Parathyroid adenoma (tissue), 2 donors: ENCODE measurements at regions not wholly inside any gene's neighbourhood (a gene's known extent, or its start where the extent isn't known, plus 50 kb on each side); places are given as distances from the start of the nearest gene placed in this dataset.

Experiments used
- H2AFZ ChIP-seq: fragments of 300-600 bp; sonication (generic); one replicate; pipeline ENCODE4 v1.7.0; 2017; ENCODE audit warnings: antibody characterized with exemption, mild to moderate bottlenecking
- H3K27ac ChIP-seq: fragments of 300-600 bp; sonication (generic); one replicate; pipeline ENCODE4 v1.7.0; 2017
- H3K27me3 ChIP-seq: fragments of 300-600 bp; sonication (generic); one replicate; pipeline ENCODE4 v1.7.0; 2017; ENCODE audit warnings: low read length; ENCODE audit not compliant: control insufficient read depth, insufficient read depth
- H3K36me3 ChIP-seq: fragments of 300-600 bp; sonication (generic); one replicate; pipeline ENCODE4 v1.7.0; 2017; ENCODE audit warnings: low read length; ENCODE audit not compliant: control insufficient read depth, insufficient read depth
- H3K4me1 ChIP-seq: fragments of 300-600 bp; sonication (generic); one replicate; pipeline ENCODE4 v1.7.0; 2017; ENCODE audit warnings: control low read depth
- H3K4me2 ChIP-seq: fragments of 300-600 bp; sonication (generic); one replicate; pipeline ENCODE4 v1.7.0; 2017; ENCODE audit warnings: low read length
- H3K4me3 ChIP-seq: fragments of 300-600 bp; sonication (generic); one replicate; pipeline ENCODE4 v1.7.0; 2017; ENCODE audit warnings: low read depth, low read length
- H3K79me2 ChIP-seq: fragments of 300-600 bp; sonication (generic); one replicate; pipeline ENCODE4 v1.7.0; 2017; ENCODE audit warnings: control low read depth
- H3K9ac ChIP-seq: fragments of 300-600 bp; sonication (generic); one replicate; pipeline ENCODE4 v1.7.0; 2017; ENCODE audit warnings: mild to moderate bottlenecking
- H3K9me3 ChIP-seq: fragments of 300-600 bp; sonication (generic); one replicate; pipeline ENCODE4 v1.7.0; 2017; ENCODE audit warnings: low read length; ENCODE audit not compliant: control insufficient read depth
- TF ChIP-seq, protein P1 (sequence below): fragments of 300-600 bp; sonication (generic); IDR thresholded peaks from one replicate; pipeline ENCODE4 v1.7.0; 2017; ENCODE audit warnings: antibody characterized with exemption, mild to moderate bottlenecking
- donor health status: primary hyperparathyroidism.

DNA sequence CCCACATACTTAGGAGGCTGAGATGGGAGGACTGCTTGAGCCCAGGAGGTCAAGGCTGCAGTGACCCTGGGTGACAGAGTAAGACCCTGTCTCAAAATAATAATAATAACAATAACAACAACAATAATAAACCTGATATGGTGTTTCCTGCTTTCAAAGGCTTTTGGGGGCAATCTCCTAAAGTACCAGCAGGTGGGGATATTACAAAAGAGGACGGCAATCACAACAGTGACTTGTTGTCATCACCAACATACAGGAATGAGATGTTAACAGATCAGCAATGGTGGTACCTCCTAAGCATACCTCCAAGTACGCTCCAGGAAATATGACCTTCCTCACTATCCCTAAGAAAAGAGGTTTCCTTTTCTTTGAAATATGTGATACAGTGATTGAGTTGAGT is 91.1 kb upstream of the RNF180 start:
- H3K79me2 ChIP-seq, result no peaks in the 10 kb centered on the region
- no peaks in the 10 kb centered on the region for H3K27me3 ChIP-seq
- H3K36me3 ChIP-seq, result no peaks in the 10 kb centered on the region
- no peak overlapping the region for H3K9ac ChIP-seq
- H3K4me1 ChIP-seq, result no peaks in the 10 kb centered on the region
- no peak overlapping the region for H2AFZ ChIP-seq
- TF ChIP-seq, protein P1, sequence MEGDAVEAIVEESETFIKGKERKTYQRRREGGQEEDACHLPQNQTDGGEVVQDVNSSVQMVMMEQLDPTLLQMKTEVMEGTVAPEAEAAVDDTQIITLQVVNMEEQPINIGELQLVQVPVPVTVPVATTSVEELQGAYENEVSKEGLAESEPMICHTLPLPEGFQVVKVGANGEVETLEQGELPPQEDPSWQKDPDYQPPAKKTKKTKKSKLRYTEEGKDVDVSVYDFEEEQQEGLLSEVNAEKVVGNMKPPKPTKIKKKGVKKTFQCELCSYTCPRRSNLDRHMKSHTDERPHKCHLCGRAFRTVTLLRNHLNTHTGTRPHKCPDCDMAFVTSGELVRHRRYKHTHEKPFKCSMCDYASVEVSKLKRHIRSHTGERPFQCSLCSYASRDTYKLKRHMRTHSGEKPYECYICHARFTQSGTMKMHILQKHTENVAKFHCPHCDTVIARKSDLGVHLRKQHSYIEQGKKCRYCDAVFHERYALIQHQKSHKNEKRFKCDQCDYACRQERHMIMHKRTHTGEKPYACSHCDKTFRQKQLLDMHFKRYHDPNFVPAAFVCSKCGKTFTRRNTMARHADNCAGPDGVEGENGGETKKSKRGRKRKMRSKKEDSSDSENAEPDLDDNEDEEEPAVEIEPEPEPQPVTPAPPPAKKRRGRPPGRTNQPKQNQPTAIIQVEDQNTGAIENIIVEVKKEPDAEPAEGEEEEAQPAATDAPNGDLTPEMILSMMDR, result peak; percentile 49
- H3K4me2 ChIP-seq, result no peak overlapping the region
- no peak overlapping the region for H3K27ac ChIP-seq
- no peaks in the 10 kb centered on the region for H3K9me3 ChIP-seq
- no peak overlapping the region for H3K4me3 ChIP-seq

DNA sequence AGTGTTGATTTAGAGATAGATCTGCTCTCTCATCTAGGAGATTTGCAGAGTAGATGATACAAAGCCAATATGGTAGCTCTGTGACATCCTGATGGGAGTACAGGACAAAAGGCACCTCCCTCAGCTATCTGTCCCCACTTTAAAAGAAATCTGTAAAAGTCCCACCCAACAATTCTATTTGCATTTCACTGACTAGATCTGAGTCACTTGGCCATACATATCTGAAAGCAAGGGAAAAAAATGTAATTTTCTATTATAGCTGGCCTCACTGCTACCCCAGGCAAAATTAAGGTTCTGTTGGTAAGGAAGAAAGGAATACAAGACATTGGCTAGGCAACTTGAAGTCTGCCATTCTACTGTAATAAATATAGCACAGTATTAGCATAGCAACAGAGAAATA is 96.2 kb upstream of the RNF180 start:
- Histone ChIP-seq H2AFZ (no peak overlapping the region), H3K79me2 (no peaks in the 10 kb centered on the region), H3K27ac (no peak overlapping the region), H3K4me3 (no peak overlapping the region), H3K36me3 (no peaks in the 10 kb centered on the region), H3K4me1 (no peaks in the 10 kb centered on the region), H3K27me3 (no peaks in the 10 kb centered on the region), H3K4me2 (no peak overlapping the region), H3K9ac (no peak overlapping the region), H3K9me3 (no peaks in the 10 kb centered on the region)
- TF ChIP-seq, protein P1, result no peak

GRCh38 chr5:64050296-64050695 is 88.1 kb upstream of the HTR1A start:
- no peak overlapping the region for H3K9ac ChIP-seq
- H2AFZ ChIP-seq, result no peak overlapping the region
- no peak overlapping the region for H3K27ac ChIP-seq
- no peaks in the 10 kb centered on the region for H3K27me3 ChIP-seq
- no peaks in the 10 kb centered on the region for H3K36me3 ChIP-seq
- H3K9me3 ChIP-seq, result no peaks in the 10 kb centered on the region
- H3K4me1 ChIP-seq, result no peaks in the 10 kb centered on the region
- H3K4me3 ChIP-seq, result no peak overlapping the region
- TF ChIP-seq, protein P1, result no peak
- H3K4me2 ChIP-seq, result no peak overlapping the region
- no peaks in the 10 kb centered on the region for H3K79me2 ChIP-seq

GRCh38 chr5:64040490-64040889 is 78.2 kb upstream of the HTR1A start:
- Histone ChIP-seq H3K36me3 (no peaks in the 10 kb centered on the region), H3K27me3 (no peaks in the 10 kb centered on the region), H3K4me2 (no peak overlapping the region), H3K4me3 (no peak overlapping the region), H3K27ac (no peak overlapping the region), H3K9me3 (no peaks in the 10 kb centered on the region), H2AFZ (no peak overlapping the region), H3K79me2 (no peaks in the 10 kb centered on the region), H3K4me1 (no peaks in the 10 kb centered on the region), H3K9ac (no peak overlapping the region)
- TF ChIP-seq, protein P1, result no peak

DNA sequence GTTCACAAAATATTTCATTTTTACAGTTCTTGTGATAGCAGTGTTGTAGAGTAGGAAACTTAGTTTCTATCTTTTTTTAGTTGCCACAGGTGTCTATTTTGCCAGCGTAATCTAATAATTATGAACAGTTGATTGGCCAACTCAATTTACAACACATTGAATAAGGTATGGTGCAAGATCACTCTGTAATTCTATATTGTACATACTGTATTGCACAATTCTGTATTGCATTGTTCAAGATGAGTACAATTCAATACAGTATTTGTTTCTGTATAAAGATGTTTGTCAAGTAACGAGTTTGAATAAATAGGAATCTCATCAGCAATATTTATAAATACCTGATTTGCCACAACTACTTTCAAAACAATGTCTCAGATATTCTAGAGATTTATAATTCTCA is 64.2 kb upstream of the HTR1A start:
- TF ChIP-seq, protein P1, result no peak
- Histone ChIP-seq H3K9me3 (no peaks in the 10 kb centered on the region), H3K4me3 (no peak overlapping the region), H3K4me1 (no peaks in the 10 kb centered on the region), H2AFZ (no peak overlapping the region), H3K79me2 (no peaks in the 10 kb centered on the region), H3K4me2 (no peak overlapping the region), H3K9ac (no peak overlapping the region), H3K36me3 (no peaks in the 10 kb centered on the region), H3K27ac (no peak overlapping the region), H3K27me3 (no peaks in the 10 kb centered on the region)
